NCI-H82 treated with DMSO at 0.1 percent for 48 hours (cell line): ENCODE measurements at regions not wholly inside any gene's neighbourhood (a gene's known extent, or its start where the extent isn't known, plus 50 kb on each side); places are given as distances from the start of the nearest gene placed in this dataset.
A peak's percentile ranks its signal among the peaks of the same experiment; 100 is the strongest.

Source experiments
- DNase-seq: peaks from one replicate; lab custom pipeline; 2025; ENCODE audit not compliant: unreplicated experiment; lab: John Stamatoyannopoulos, UW

DNA sequence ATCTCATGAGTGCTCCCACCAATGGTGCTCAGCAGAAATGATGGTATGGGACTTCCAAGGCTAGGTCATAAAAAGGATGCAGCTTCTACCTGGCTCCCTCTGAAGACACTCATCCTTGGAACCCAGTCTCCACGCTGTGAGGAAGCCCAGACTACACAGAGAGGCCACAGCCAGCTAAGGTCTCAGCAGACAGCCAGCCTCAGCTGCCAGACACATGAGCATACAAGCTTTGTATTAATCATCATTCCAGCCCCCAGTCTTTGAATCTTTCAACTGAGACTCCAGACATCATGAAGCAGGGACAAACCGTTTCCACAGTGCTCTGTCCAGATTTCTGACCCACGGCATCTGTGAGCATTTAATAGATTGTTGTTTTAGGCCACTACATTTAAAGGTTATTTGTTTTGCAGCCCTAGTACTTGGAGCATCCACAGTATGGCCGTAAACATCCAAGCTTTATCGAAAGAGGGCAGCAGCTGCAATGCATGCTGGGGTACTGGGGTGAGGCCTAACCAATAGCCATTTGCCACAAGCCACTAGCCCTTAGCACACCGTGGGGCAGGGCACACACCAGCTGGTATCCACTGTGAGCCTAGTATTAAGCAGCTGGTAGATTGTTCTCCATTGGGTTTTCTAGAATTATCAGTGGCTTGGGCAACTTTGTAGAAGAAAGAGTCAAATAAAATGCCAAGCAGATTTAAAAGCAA lies 449.1 kb downstream of the BCOR start:
- DNase-seq, result no peak

GRCh38 chrX:39650768-39651347 lies 446.9 kb downstream of the BCOR start:
- DNase-seq, result peak; percentile 75

GRCh38 chrX:39652336-39652735 lies 445.4 kb downstream of the BCOR start:
- no peak for DNase-seq

DNA sequence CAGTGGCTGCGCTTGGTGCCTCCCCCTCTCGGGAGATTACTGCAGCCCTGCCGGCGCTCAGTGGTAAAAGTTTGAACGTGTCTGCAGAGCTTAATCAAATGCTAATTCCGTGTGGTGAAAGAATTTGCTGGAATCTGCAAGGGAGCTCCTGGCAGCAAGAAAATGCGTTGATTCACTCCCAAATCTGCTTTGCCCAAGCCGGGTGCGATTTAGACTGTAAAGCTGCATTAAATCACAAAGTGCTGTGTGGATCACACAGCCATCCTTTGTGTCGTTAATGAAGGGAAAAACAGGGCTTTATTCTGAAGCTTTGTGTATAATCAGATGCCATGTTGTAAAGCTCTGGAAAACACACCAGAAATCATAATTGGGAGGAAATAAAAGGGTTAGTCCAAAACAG lies 444.1 kb downstream of the BCOR start:
- DNase-seq, result peak; percentile 47

GRCh38 chrX:39654183-39654925 lies 443.4 kb downstream of the BCOR start:
- peak; percentile 88 for DNase-seq

GRCh38 chrX:39654952-39655351 lies 442.8 kb downstream of the BCOR start:
- DNase-seq, result no peak

- DNase-seq, result no peak
These were observed 436.4 kb downstream of the BCOR start for GRCh38 chrX:39661116-39661907.

GRCh38 chrX:39665830-39666518 lies 431.8 kb downstream of the BCOR start:
- DNase-seq, result no peak

DNA sequence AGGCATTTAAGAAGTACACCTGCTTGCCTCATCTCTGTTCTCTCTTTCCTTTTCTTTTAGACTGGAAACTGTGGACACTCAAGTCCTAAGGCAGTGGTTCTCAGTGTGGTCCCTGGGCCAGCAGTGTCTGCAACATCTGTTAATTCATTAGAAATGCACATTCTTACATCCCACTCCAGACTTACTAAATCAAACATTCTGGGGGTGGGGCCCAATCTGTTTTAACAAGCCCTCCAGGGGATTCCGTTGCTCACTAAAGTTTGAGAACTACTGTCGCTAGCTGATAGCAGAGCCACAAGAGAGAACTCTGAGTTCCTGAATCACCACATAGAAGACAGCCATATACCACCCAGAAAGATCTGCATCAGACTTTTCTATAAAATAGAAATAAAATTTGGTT lies 430.6 kb downstream of the BCOR start:
- no peak for DNase-seq

- no peak for DNase-seq
These were observed 429.8 kb downstream of the BCOR start for GRCh38 chrX:39667736-39668482.

- no peak for DNase-seq
These were observed 428.1 kb downstream of the BCOR start for GRCh38 chrX:39669668-39670067.

GRCh38 chrX:39670281-39670680 lies 427.5 kb downstream of the BCOR start:
- DNase-seq, result no peak

GRCh38 chrX:39672405-39672804 lies 425.4 kb downstream of the BCOR start:
- no peak for DNase-seq

DNA sequence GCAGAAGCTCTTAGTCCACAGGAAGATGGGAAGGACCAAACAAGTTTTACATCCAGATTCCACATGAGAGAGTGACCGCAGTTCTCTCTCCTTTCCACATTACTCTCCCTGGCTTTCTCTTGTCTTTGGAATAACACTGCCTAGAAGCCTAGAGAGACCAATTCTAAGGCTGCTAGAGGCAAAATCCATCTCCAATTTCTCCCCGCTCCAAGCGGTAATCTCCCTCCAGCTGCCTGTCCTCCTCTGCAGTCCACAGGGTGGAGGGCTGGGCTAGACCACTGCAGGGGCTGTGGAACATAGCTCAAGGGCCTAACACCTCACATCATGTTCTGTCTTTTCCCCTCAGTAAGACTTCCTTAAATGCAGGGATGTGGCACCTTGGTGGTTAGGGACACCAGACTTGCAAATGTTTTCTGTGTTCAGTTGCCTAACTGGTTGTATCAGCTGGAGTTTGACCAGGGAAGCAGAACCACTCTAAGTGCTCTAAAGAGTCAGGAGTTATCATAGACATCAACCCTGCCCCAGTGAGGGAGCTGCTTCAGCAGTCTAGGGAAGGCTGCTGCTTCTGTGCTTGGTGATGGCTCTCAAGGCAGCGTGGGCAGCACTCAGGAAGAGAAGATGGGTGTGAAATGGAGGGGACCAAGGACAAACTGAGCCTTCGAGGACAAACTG lies 423.1 kb downstream of the BCOR start:
- no peak for DNase-seq

- DNase-seq, result no peak
These were observed 422.6 kb downstream of the BCOR start for GRCh38 chrX:39675162-39675553.

DNA sequence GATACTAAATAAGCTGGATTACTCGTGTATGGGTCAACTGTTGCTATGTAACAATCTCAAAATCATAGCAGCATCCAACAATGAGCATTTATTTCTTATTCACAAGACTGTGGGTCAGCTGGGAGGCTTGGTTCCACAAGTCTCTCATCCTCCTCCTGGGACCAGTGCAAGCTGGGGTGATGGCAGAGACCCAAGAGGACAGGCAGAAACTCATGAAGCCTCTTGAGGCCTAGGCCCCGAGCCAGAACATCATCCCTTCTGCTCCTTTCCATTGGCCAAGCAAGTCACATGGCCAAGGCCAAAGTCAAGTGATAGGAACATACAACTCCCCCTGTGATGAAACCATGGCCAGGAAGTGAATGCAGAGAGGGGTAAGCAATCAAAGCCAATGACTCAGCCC lies 422.1 kb downstream of the BCOR start:
- no peak for DNase-seq

DNA sequence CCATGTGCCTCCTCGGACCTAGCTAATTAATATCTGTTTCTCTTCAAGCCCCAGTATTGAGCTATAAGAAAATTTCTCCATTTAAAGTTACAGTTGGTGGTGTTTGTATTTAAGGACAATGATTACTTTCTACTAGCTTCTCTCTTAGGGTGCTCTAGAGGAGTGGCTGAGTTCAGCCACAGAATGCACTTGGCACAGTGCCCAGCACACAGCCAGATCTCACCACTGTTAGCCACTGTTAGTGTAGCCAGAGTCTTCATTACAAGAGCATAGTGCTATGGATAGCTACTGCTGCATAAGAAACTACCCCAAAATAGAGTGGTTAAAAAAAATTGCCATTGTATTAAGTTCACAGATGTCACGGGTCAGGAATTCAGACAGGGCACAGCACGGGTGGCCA lies 421.3 kb downstream of the BCOR start:
- DNase-seq, result no peak

DNA sequence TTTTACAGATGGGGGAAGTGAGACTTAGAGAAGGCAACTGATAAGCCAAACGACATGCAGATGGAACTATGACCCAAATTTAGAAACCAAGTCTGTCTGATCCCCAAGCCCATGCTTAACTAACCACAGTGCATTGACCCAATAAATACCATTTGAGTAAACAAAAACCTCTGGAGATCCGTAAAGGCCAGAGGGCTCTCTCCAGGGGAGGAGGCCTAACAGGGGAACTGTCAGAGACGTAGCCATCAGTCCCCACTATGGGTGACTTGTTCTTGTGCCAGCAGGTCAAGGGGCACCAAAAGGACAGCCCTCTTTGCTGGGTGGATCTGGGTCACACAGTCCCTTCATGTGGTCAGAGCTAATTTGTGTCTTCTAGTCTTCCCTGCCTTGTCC lies 420.2 kb downstream of the BCOR start:
- DNase-seq, result no peak

DNA sequence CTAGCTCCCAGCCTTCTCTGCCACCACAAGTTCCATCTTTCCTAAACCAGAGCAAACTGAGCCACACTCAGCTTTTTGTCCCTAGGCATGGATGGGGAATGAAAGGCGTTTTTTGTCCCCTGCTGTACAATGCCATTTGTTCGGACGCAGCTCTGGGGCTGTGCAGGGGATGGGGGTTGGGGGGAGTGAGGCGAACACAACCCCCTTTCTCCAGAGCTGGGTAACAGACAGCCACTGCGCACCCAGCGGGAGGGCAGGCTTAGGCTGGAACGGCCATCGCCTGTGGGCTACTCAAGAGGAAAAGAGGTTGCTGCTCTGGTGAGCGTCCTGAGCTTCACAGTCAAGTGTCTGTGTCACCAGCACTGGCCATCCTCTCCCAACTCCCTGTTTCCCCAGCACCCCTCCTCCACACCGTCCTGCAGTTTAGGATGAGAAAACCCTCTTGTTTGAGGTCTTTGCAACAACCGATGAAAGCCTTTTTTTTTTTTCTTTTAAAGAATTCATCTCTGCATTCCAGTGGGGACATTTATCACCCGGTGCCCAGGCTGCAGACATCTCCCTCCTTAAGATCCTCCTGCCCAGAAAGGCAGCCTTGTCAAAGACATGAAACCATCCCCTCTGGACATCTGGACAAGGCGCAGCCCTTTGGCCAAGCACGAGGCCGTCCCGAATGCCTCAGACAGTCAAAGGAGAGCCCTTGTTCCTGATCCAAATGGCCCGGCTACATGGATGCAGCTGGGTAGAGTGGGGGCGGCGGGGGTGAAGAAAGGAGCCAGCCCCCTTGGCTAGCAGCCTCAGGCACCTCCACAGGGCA lies 419.6 kb downstream of the BCOR start:
- no peak for DNase-seq
